ENCODE measurements at regions not wholly inside any gene's neighbourhood (a gene's known extent, or its start where the extent isn't known, plus 50 kb on each side); places are given as distances from the start of the nearest gene placed in this dataset.

DNA sequence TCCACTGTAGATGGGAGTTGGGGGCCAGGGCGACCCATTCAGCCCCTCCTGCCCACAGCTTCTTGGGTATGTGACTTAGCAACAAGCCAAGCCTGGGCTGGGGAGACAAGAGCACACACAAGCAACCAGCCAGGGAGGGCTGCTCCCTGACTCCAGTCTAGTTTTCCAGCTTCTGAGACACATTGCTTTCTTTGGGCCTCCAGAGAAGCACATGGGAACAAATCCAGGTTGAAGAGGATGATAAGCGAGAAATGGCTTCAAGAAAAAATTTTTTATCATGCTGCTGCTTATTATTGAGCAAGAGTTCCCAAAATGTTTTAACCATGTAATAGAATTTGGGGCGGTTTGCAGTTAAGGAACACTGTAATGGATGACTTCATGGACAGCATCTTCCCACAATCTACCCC is 173.7 kb downstream of the SOX9 start:
- Histone ChIP-seq H3K4me3 (no peak overlapping the region), H3K36me3 (no peaks in the 10 kb centered on the region), H3K27ac (no peak overlapping the region), H3K4me1 (no peaks in the 10 kb centered on the region), H3K27me3 (no peaks in the 10 kb centered on the region), H3K9me3 (no peaks in the 10 kb centered on the region)
- DNase-seq (ENCODE audit: extremely low spot score in 2 of 2) = no peak
- intact Hi-C loops (cut with DNase I) = no loop called here
- TF ChIP-seq POLR2A (IDR thresholded peaks at IDR 0.05) = no peak
- TF ChIP-seq, protein P1, sequence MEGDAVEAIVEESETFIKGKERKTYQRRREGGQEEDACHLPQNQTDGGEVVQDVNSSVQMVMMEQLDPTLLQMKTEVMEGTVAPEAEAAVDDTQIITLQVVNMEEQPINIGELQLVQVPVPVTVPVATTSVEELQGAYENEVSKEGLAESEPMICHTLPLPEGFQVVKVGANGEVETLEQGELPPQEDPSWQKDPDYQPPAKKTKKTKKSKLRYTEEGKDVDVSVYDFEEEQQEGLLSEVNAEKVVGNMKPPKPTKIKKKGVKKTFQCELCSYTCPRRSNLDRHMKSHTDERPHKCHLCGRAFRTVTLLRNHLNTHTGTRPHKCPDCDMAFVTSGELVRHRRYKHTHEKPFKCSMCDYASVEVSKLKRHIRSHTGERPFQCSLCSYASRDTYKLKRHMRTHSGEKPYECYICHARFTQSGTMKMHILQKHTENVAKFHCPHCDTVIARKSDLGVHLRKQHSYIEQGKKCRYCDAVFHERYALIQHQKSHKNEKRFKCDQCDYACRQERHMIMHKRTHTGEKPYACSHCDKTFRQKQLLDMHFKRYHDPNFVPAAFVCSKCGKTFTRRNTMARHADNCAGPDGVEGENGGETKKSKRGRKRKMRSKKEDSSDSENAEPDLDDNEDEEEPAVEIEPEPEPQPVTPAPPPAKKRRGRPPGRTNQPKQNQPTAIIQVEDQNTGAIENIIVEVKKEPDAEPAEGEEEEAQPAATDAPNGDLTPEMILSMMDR (IDR thresholded peaks at IDR 0.05) = no peak
- no peak for TF ChIP-seq POLR2AphosphoS5 (IDR thresholded peaks at IDR 0.05; ENCODE audit: insufficient read depth in 1 of 2, low read depth in 1 of 2)

DNA sequence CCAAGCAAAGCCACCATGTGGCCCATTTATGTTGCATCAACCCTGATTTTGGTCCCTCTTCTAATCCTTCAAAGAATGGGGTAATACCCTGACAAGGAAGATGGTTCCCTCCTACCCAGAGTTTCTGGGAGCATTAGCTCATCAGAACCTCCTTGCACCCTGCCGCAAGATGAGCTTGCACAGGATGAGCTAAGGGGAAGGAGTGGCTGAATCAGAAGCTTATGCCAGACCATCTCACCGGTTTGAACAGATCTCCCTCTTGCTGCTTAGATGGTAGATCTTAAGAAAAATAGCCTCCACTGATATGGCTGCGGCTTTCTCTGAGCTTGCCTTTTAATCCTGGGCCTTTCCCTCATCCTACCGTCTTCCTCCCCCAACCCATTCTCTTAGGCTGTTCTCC is 175.1 kb downstream of the SOX9 start:
- intact Hi-C loops (cut with DNase I) = no loop called here
- Histone ChIP-seq H3K27ac (no peak overlapping the region), H3K27me3 (no peaks in the 10 kb centered on the region), H3K4me3 (no peak overlapping the region), H3K9me3 (no peaks in the 10 kb centered on the region), H3K36me3 (no peaks in the 10 kb centered on the region), H3K4me1 (no peaks in the 10 kb centered on the region)
- TF ChIP-seq POLR2A (IDR thresholded peaks at IDR 0.05) (no peak), POLR2AphosphoS5 (IDR thresholded peaks at IDR 0.05; ENCODE audit: insufficient read depth in 1 of 2, low read depth in 1 of 2) (no peak)
- TF ChIP-seq, protein P1 (IDR thresholded peaks at IDR 0.05) = no peak
- DNase-seq (ENCODE audit: extremely low spot score in 2 of 2) = no peak

DNA sequence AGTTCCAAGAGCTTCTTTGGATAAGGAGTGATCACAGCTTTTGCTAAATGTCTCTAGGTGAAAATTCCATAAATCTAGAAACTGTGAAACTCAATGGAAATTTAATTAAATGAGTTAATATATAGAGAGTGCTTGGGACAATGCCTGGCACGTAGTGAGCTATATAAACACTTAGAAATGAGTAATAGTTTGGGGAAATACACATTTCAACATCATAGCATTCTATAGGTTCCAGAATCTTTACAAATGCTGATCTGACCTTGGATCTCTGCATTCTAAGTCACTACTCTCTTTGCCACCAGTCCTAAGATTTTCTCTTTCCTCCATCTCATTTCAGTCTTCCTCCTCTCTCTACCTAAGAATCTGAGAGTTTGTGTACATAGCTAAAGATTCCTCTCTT is 175.6 kb downstream of the SOX9 start:
- Histone ChIP-seq H3K4me1 (no peaks in the 10 kb centered on the region), H3K4me3 (no peak overlapping the region), H3K27ac (no peak overlapping the region), H3K36me3 (no peaks in the 10 kb centered on the region), H3K27me3 (no peaks in the 10 kb centered on the region), H3K9me3 (no peaks in the 10 kb centered on the region)
- DNase-seq (ENCODE audit: extremely low spot score in 2 of 2) = no peak
- TF ChIP-seq POLR2A (IDR thresholded peaks at IDR 0.05) = no peak
- no peak for TF ChIP-seq POLR2AphosphoS5 (IDR thresholded peaks at IDR 0.05; ENCODE audit: insufficient read depth in 1 of 2, low read depth in 1 of 2)
- TF ChIP-seq, protein P1 (IDR thresholded peaks at IDR 0.05) = no peak
- intact Hi-C loops (cut with DNase I) = no loop called here

DNA sequence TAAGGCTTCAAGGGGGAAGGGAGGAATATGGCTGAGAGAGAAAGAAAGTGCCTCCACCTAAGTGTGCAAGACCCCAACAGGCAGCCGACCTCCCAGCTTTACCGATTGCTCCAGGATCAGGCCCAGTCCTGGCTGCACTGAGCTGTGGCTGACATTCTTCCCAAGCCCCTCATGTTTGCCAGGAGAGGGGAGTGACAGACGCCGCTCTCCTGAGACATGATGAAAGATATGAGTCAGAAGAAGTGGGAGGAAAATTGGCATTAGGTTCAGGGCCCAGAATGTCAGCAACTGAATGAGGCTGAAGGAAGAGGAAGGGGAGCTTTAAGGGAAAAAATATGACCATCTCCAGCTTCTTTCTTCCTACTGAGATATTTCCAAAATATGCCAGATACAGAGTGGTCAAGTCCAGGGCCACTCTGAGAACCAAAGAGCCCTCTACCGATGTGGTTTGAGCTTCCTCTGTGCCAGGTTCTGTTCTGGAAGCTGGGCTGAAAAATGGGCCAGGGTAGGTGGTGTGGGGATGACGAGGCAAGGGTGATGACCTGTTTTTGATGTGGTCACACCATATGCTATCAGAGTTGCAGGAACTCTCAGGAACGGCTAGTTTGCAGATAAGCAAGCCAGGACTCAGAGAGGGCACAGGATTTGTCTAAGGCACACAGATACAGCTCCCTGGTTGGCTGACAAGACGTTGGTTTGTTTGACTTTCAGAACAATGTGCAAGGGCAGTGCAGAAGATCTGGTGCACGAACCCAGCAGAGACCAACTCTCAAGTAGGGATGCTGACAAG is 176.7 kb downstream of the SOX9 start:
- Histone ChIP-seq H3K4me3 (no peak overlapping the region), H3K9me3 (no peaks in the 10 kb centered on the region), H3K4me1 (no peaks in the 10 kb centered on the region), H3K27ac (no peak overlapping the region), H3K27me3 (no peaks in the 10 kb centered on the region), H3K36me3 (no peaks in the 10 kb centered on the region)
- no peak for DNase-seq (ENCODE audit: extremely low spot score in 2 of 2)
- TF ChIP-seq POLR2A (IDR thresholded peaks at IDR 0.05) = no peak
- no peak for TF ChIP-seq POLR2AphosphoS5 (IDR thresholded peaks at IDR 0.05; ENCODE audit: insufficient read depth in 1 of 2, low read depth in 1 of 2)
- TF ChIP-seq, protein P1 (IDR thresholded peaks at IDR 0.05) = no peak
- intact Hi-C loops (cut with DNase I) = no loop called here

DNA sequence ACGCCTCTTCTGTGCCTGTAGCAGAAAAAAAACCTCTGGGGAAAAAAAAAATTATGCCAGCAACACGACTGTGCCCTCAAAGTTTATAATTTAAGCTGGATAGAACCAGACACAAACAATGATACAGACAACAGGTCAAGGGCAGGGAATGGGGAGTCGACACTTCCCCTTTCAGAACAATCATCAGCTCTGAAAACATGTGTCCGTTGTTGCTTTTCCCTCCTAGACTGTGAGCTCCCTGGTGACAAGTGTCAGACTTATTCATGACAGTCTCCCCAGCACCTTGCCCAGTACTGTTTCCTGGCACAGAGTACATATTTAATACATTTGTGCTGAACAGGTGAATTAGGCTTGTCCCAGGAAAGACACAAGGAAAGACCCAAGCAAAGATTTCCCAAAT is 178.3 kb downstream of the SOX9 start:
- Histone ChIP-seq H3K27ac (no peak overlapping the region), H3K4me1 (no peaks in the 10 kb centered on the region), H3K9me3 (no peaks in the 10 kb centered on the region), H3K27me3 (no peaks in the 10 kb centered on the region), H3K36me3 (no peaks in the 10 kb centered on the region), H3K4me3 (no peak overlapping the region)
- no peak for DNase-seq (ENCODE audit: extremely low spot score in 2 of 2)
- TF ChIP-seq, protein P1 (IDR thresholded peaks at IDR 0.05) = no peak
- TF ChIP-seq POLR2AphosphoS5 (IDR thresholded peaks at IDR 0.05; ENCODE audit: insufficient read depth in 1 of 2, low read depth in 1 of 2) (no peak), POLR2A (IDR thresholded peaks at IDR 0.05) (no peak)
- intact Hi-C loops (cut with DNase I) = no loop called here

Data from vagina (tissue), 2 donors.